Smooth muscle cell (in vitro differentiated cells): ENCODE measurements at regions not wholly inside any gene's neighbourhood (a gene's known extent, or its start where the extent isn't known, plus 50 kb on each side); places are given as distances from the start of the nearest gene placed in this dataset.

Source experiments
- DNase-seq: peaks from one replicate; lab custom pipeline; 2025; ENCODE audit not compliant: unreplicated experiment; lab: John Stamatoyannopoulos, UW
- H2AFZ ChIP-seq: fragments of 200-600 bp; sonication (generic); 2 replicates; pipeline ENCODE4 v1.6.0; 2016; ENCODE audit warnings: antibody characterized with exemption, low read depth, mild to moderate bottlenecking
- H3F3A ChIP-seq: fragments of 200-600 bp; sonication (generic); 2 replicates; pipeline ENCODE4 v1.6.0; 2017; ENCODE audit warnings: antibody characterized with exemption, low read depth
- H3K27ac ChIP-seq: fragments of 200-600 bp; sonication (generic); 2 replicates; pipeline ENCODE4 v1.5.1; 2016; ENCODE audit warnings: low read depth, mild to moderate bottlenecking
- H3K27me3 ChIP-seq: fragments of 200-600 bp; sonication (generic); 2 replicates; pipeline ENCODE4 v1.6.1; 2016; ENCODE audit warnings: low read depth, mild to moderate bottlenecking
- H3K36me3 ChIP-seq: fragments of 200-600 bp; sonication (generic); 2 replicates; pipeline ENCODE4 v1.5.1; 2016; ENCODE audit warnings: low read depth
- H3K4me1 ChIP-seq: fragments of 200-600 bp; sonication (generic); 2 replicates; pipeline ENCODE4 v1.5.1; 2016; ENCODE audit warnings: low read depth
- H3K4me2 ChIP-seq: fragments of 200-600 bp; sonication (generic); 2 replicates; pipeline ENCODE4 v1.6.0; 2016; ENCODE audit warnings: mild to moderate bottlenecking
- H3K4me3 ChIP-seq: fragments of 200-600 bp; sonication (generic); 2 replicates; pipeline ENCODE4 v1.5.1; 2016; ENCODE audit warnings: mild to moderate bottlenecking
- H3K79me2 ChIP-seq: fragments of 200-600 bp; sonication (generic); 2 replicates; pipeline ENCODE4 v1.6.0; 2016; ENCODE audit warnings: low read depth, mild to moderate bottlenecking
- H3K9ac ChIP-seq: fragments of 200-600 bp; sonication (generic); 2 replicates; pipeline ENCODE4 v1.6.0; 2016; ENCODE audit warnings: low read depth
- H3K9me3 ChIP-seq: fragments of 200-600 bp; sonication (generic); replicated peaks from 2 replicates; pipeline ENCODE4 v1.5.1; 2016; ENCODE audit warnings: low read depth
- H4K20me1 ChIP-seq: fragments of 200-600 bp; sonication (generic); 2 replicates; pipeline ENCODE4 v1.6.0; 2016; ENCODE audit warnings: low read depth
- CTCF ChIP-seq: fragments of 200-600 bp; sonication (generic); IDR thresholded peaks from 2 replicates; pipeline ENCODE4 v1.5.1; 2017; ENCODE audit warnings: borderline replicate concordance, mild to moderate bottlenecking, antibody characterized with exemption; ENCODE audit not compliant: insufficient read depth, poor library complexity, severe bottlenecking
- WGBS: methylation state at CpG from one replicate; pipeline ENCODE4 v1.1.7; 2016; ENCODE audit warnings: low lambda C conversion rate; 5-methylcytosine and 5-hydroxymethylcytosine counted together

GRCh38 chr22:34437140-34437539 lies 516.9 kb upstream of the LARGE1 start:
- no peaks in the 10 kb centered on the region for H3F3A ChIP-seq
- H3K27me3 ChIP-seq, result peaks cover 4% of the 10 kb centered on the region
- H3K4me1 ChIP-seq, result no peaks in the 10 kb centered on the region
- no peak for TF ChIP-seq CTCF
- no peaks in the 10 kb centered on the region for H3K36me3 ChIP-seq
- no peak overlapping the region for H3K27ac ChIP-seq
- no peak overlapping the region for H3K4me2 ChIP-seq
- no peak overlapping the region for H2AFZ ChIP-seq
- H4K20me1 ChIP-seq, result no peaks in the 10 kb centered on the region
- no peaks in the 10 kb centered on the region for H3K79me2 ChIP-seq
- DNase-seq, result no peak
- H3K9me3 ChIP-seq, result no peaks in the 10 kb centered on the region
- H3K4me3 ChIP-seq, result no peak overlapping the region
- H3K9ac ChIP-seq, result no peak overlapping the region
- WGBS, result 88% methylated on average over 1 of the region's 1 CpG

- no peak for TF ChIP-seq CTCF
- no peaks in the 10 kb centered on the region for H3K9me3 ChIP-seq
- H4K20me1 ChIP-seq, result no peaks in the 10 kb centered on the region
- H3K4me1 ChIP-seq, result no peaks in the 10 kb centered on the region
- peaks cover 27% of the 10 kb centered on the region for H3K27me3 ChIP-seq
- DNase-seq, result no peak
- H2AFZ ChIP-seq, result no peak overlapping the region
- H3K27ac ChIP-seq, result no peak overlapping the region
- H3K36me3 ChIP-seq, result no peaks in the 10 kb centered on the region
- no peak overlapping the region for H3K9ac ChIP-seq
- no peak overlapping the region for H3K4me2 ChIP-seq
- no peaks in the 10 kb centered on the region for H3K79me2 ChIP-seq
- no peaks in the 10 kb centered on the region for H3F3A ChIP-seq
- WGBS, result 18% methylated on average over 2 of the region's 2 CpGs
- no peak overlapping the region for H3K4me3 ChIP-seq
These were observed 534.3 kb upstream of the LARGE1 start for GRCh38 chr22:34454598-34454997.

- H3F3A ChIP-seq, result no peaks in the 10 kb centered on the region
- peaks cover 4% of the 10 kb centered on the region for H3K27me3 ChIP-seq
- no peak overlapping the region for H3K27ac ChIP-seq
- no peak overlapping the region for H3K9ac ChIP-seq
- DNase-seq, result no peak
- 87% methylated on average over 4 of the region's 4 CpGs for WGBS
- no peak overlapping the region for H3K4me3 ChIP-seq
- no peak for TF ChIP-seq CTCF
- H4K20me1 ChIP-seq, result no peaks in the 10 kb centered on the region
- no peak overlapping the region for H3K4me2 ChIP-seq
- H3K79me2 ChIP-seq, result no peaks in the 10 kb centered on the region
- no peak overlapping the region for H2AFZ ChIP-seq
- H3K36me3 ChIP-seq, result no peaks in the 10 kb centered on the region
- H3K9me3 ChIP-seq, result no peaks in the 10 kb centered on the region
- no peaks in the 10 kb centered on the region for H3K4me1 ChIP-seq
These were observed 542.5 kb upstream of the LARGE1 start for GRCh38 chr22:34462795-34463194.

GRCh38 chr22:34475886-34476285 lies 555.6 kb upstream of the LARGE1 start:
- no peak for DNase-seq
- Histone ChIP-seq H3K27ac (no peak overlapping the region), H3K27me3 (peaks cover 12% of the 10 kb centered on the region), H3K36me3 (no peaks in the 10 kb centered on the region), H3K4me2 (no peak overlapping the region), H3K4me3 (no peak overlapping the region), H3K4me1 (no peaks in the 10 kb centered on the region), H3K9me3 (peaks cover under 1% of the 10 kb centered on the region), H3F3A (no peaks in the 10 kb centered on the region), H3K9ac (no peak overlapping the region), H4K20me1 (no peaks in the 10 kb centered on the region), H3K79me2 (no peaks in the 10 kb centered on the region), H2AFZ (no peak overlapping the region)
- TF ChIP-seq CTCF, result no peak
- WGBS, result 93% methylated on average over 3 of the region's 3 CpGs
